C4-2B (cell line): ENCODE measurements at regions not wholly inside any gene's neighbourhood (a gene's known extent, or its start where the extent isn't known, plus 50 kb on each side); places are given as distances from the start of the nearest gene placed in this dataset.

Experiments
- CTCF ChIP-seq: fragments of 450-650 bp; conservative IDR thresholded peaks from 2 replicates; pipeline ENCODE4 v1.5.1; 2017; ENCODE audit warnings: mild to moderate bottlenecking
- ZFX ChIP-seq: fragments of 450-650 bp; IDR thresholded peaks from 2 replicates; pipeline ENCODE4 v1.6.1; 2017

- TF ChIP-seq CTCF, result no peak
- TF ChIP-seq ZFX, result no peak
Observed at GRCh38 chr1:80448081-80448480, 1352.7 kb upstream of the ADGRL2 start.
